ENCODE measurements at regions not wholly inside any gene's neighbourhood (a gene's known extent, or its start where the extent isn't known, plus 50 kb on each side); places are given as distances from the start of the nearest gene placed in this dataset.

DNA sequence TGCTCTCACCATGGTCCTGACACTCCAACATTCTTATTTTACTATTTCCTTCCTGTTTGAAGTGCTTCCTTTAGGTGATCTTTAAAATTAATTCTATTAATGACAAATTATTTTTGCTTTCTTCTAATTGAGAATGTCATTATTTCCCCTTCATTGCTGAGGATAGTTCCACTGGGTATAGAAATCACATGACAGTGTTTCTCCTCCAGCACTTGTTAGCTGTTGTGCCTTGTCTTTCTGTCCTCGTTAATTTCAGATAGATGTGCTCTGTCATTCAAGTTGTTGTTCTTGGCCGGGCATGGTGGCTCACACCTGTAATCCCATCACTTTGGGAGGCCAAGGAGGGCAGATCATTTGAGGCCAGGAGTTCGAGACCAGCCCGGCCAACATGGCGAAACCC lies 321.0 kb upstream of the RAB6C start:
- no peak for DNase-seq

DNA sequence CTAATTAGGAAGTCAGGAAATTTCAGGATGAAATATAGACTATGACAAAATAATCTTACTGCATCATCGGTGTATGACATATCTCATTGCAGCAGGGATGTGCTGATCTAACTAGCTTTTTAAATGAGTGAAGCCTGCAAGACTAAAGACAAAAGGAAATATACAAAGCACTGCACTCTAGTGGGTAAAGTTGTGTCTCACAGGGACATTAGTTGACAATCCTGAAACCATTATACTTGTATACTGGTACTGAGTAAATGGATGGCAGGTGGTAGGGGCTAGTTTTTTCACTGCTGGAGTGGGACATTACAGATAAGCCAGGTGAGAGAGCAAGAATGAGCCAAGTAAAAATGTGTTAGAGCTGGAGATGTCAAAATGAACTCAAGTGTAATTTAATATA lies 317.5 kb upstream of the RAB6C start:
- no peak for DNase-seq

DNA sequence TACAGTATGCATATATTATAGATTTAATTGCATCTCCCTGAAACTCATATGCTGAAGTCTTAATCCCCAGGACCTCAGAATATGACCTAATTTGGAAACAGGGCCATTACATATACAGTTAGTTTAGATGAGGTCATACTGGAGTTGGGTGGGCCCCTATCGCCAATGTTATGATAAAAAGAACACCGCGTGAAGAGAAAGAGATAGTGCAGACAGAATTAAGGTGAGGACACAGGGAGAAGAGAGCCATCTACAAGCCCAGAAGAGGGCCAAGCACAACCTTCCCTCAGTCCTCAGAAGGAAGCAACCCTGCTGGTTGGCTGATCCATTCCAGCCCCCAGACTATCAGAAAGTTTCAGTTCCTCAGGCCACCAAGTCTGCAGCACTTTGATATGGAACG lies 311.9 kb upstream of the RAB6C start:
- no peak for DNase-seq

GRCh38 chr2:129672521-129672920 lies 306.9 kb upstream of the RAB6C start:
- DNase-seq, result no peak

DNA sequence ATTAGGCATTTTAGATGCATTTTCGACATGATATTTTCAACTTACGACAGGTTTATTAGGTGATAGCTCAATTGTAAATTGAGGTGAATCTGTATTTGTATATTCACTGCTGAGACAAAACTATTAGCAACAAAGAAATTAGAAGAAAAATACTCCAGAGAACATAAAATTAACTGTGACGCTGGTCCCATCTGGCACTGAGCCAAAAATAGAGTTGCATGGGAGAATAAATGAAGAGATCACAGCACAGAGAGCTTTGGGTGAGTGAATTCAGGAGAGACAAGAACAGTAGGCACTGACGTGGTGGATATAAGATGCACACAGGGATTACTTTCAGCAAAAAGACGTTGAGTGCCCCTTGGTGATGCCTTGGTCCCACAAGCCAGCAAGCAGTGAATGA lies 306.2 kb upstream of the RAB6C start:
- no peak for DNase-seq

GRCh38 chr2:129673847-129674711 lies 305.4 kb upstream of the RAB6C start:
- no peak for DNase-seq

DNA sequence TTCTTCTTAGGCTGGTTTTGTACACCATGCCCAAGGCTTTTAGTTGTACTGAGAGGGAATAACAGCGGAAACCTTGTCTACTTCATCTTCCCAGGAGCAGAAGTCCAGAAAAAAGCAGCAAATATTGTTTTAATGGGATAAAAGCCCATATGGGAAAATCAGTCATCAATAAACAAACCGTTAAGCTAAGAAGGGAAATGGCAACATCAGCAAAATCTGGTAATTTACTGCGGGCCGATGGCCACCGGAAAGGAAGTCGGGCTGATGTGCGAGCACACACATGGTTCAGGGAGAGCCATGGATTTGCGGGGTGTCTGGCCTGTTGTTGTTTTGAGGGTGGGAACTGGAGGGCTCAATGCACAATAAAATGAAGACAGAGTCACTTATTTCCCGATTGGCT lies 300.7 kb upstream of the RAB6C start:
- DNase-seq, result no peak

DNA sequence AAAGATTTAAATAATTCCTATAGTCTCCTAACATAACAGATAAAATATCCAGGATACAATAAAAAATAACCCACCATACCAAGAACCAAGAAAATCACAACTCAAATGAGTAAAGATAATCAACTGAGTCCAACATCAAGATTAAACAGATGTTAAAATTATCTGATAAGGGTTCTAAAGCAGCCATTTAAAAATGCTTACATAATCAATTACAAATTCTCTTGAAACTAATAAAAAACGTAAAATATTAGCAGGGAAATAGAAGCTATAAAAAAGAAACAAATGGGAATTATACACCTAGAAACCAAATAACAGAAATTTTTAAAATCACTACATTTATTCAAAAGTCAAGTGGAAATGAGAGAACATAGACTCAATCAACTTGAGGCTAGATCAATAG lies 297.7 kb upstream of the RAB6C start:
- no peak for DNase-seq

- DNase-seq, result no peak
Observed at GRCh38 chr2:129689653-129690448, 289.6 kb upstream of the RAB6C start.

DNA sequence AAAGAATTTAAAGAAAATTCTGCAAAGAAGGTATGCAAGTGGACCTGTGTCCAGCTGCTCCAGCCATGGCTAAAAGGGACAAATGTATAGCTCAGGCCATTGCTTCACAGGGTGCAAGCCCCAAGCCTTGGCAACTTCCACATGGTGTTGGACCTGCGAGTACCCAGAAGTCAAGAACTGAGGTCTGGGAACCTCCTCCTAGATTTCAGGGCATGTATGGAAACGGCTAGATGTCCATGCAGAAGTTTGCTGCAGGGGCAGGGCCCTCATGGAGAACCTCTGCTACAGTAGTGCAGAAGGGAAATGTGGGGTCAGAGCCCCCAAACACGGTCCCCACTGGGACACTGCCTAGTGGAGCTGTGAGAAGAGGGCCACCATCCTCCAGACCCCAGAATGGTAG lies 284.0 kb upstream of the RAB6C start:
- no peak for DNase-seq

- DNase-seq, result no peak
Observed at GRCh38 chr2:129698593-129698992, 280.9 kb upstream of the RAB6C start.

- DNase-seq, result no peak
Observed at GRCh38 chr2:129699781-129700573, 279.5 kb upstream of the RAB6C start.

GRCh38 chr2:129702416-129703176 lies 276.9 kb upstream of the RAB6C start:
- DNase-seq, result no peak

GRCh38 chr2:129705085-129705484 lies 274.4 kb upstream of the RAB6C start:
- no peak for DNase-seq

- no peak for DNase-seq
Observed at GRCh38 chr2:129707800-129708199, 271.7 kb upstream of the RAB6C start.

DNA sequence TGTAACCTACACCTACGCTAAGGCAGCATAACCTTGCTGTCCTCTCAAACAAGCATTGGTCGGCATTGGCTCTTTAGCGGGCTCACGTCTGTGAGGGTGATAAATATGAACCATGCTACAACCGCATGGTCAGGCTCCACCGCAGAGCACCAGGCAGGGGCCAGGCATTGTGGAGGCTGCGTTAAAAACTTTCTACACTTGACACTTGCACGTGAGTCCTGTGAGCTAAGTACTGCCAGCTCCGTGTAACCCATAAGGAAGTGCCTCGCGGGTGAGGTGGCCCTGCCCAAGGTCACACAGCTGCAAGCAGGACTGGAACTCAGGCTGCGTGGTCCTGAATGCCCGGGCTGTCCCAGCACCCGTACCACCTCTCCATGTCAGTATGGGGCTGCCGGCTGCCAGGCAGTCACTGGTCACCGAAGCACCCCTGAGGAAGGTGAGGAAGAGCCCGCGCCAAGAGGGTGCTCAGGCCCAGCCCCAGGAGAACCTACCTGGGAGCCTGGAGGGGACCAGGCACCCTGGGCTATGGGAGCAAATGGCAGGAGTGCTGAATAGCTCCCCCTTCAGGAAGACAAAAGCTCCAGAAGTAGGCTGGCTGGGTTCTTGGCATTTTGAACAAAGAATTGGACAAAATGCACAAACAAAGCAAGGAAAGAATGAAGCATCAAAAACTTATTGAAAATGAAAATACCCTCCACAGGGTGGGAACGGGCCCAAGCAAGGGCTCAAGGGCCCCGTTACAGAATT lies 271.1 kb upstream of the RAB6C start:
- DNase-seq, result no peak

DNA sequence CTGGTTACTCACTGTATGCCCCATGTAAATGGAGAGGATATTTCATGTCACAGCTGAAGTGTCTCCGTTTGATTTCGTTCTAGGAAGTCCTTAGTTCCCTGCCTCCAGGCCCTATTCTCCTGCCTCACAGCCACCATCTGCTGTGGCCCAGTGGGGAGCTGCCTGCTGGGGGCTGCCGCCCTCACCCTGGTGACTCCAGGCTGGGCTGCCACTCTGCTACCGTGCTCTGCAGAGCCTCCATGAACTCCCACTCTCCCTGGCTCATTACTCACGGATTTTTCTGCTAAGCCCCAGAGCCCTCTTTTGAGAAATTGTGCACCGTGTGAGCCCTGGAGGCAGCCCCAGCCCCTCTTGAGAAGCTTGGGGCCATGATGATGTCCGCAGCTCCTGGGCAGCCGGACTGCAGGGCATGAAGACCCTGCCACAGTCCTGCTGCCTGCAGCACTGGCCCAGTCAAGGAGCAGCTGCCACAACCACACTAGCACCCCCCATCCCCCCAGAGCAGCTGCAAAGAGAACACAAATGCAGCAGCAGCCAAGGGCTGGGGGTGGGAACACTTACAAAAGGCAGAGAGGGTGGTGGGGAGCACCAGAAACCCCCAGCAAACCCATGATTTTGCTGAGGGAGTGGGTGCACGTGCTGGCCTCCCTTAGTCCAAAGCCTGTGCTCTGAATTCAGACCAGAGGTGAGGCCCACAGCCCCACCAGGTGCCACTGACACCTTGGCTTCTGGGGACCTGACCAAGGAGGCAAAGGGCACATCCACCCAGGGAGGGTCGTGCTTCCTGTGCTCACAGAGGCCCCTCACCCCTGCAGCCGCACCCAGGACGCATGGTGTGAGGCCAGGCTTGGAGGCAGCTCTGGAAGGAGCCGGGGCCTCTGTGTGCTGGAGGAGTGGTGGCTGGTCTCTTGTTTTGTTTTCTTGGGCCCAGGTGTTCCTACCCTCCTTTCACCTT lies 270.2 kb upstream of the RAB6C start:
- no peak for DNase-seq

- DNase-seq, result no peak
Observed at GRCh38 chr2:129709956-129710598, 269.4 kb upstream of the RAB6C start.

DNA sequence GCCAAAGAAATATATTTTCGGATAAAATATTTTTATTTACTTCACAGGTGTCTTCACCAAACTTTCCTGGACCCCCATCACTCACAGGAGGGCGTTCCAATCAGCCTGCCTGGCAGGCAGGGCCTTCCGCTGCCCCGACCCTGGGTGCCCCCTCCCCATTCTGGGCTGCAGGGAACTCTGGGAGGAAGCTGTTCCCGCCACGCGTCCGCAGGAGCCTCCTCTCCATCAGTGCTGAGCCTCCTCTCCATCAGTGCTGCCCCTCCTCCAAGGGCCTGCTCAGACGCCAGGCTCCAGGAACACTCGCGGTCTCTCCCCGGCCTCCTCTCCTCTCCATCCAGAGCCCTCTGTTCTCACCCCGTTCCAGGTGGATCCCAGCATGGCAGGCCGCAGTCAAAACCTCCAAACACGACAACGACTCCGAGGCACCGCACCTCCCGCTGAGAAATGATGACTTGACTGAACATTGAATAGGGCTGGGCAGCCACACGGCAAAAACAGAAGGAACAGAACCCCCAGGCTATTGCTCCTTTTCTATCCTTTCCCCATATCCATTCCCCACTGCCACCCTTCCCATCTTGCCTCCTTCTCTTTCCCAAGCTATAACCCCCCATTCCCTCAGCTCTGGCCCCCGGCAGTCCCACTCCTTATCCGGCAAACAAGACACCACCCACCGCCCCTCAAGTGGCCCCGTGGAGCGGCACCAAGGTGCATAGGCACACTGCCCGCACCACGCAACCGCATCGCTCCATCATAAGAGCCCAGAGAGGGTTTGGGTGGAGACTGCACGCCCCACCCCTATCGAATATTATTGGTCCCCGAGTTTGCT lies 268.6 kb upstream of the RAB6C start:
- no peak for DNase-seq
